ENCODE measurements at regions not wholly inside any gene's neighbourhood (a gene's known extent, or its start where the extent isn't known, plus 50 kb on each side); places are given as distances from the start of the nearest gene placed in this dataset.

- DNase-seq (ENCODE audit: low spot score), result no peak
- TF ChIP-seq, protein P1, sequence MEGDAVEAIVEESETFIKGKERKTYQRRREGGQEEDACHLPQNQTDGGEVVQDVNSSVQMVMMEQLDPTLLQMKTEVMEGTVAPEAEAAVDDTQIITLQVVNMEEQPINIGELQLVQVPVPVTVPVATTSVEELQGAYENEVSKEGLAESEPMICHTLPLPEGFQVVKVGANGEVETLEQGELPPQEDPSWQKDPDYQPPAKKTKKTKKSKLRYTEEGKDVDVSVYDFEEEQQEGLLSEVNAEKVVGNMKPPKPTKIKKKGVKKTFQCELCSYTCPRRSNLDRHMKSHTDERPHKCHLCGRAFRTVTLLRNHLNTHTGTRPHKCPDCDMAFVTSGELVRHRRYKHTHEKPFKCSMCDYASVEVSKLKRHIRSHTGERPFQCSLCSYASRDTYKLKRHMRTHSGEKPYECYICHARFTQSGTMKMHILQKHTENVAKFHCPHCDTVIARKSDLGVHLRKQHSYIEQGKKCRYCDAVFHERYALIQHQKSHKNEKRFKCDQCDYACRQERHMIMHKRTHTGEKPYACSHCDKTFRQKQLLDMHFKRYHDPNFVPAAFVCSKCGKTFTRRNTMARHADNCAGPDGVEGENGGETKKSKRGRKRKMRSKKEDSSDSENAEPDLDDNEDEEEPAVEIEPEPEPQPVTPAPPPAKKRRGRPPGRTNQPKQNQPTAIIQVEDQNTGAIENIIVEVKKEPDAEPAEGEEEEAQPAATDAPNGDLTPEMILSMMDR (IDR thresholded peaks at IDR 0.05; ENCODE audit: unreplicated experiment), result no peak
These were observed 64.2 kb upstream of the OLFM1 start for GRCh38 chr9:135023088-135023785.

GRCh38 chr9:135023786-135024405 is 63.6 kb upstream of the OLFM1 start:
- H3K4me3 Mint-ChIP-seq (ENCODE audit: unreplicated experiment), result no peak overlapping the region
- H3K27me3 Mint-ChIP-seq (ENCODE audit: unreplicated experiment), result peaks cover 4% of the 10 kb centered on the region
- no peak overlapping the region for H3K27ac Mint-ChIP-seq (ENCODE audit: unreplicated experiment)
- TF ChIP-seq, protein P1 (IDR thresholded peaks at IDR 0.05; ENCODE audit: unreplicated experiment), result no peak
- H3K4me1 Mint-ChIP-seq (ENCODE audit: unreplicated experiment), result no peaks in the 10 kb centered on the region
- H3K9me3 Mint-ChIP-seq (ENCODE audit: unreplicated experiment), result no peaks in the 10 kb centered on the region
- H3K36me3 Mint-ChIP-seq (ENCODE audit: low read depth, unreplicated experiment), result no peaks in the 10 kb centered on the region
- DNase-seq (ENCODE audit: low spot score), result no peak

More at GRCh38 chr9:135023088-135023785, 64.2 kb upstream of the OLFM1 start:
- Mint-ChIP-seq H3K4me3 (ENCODE audit: unreplicated experiment) (no peak overlapping the region), H3K27me3 (ENCODE audit: unreplicated experiment) (peaks cover 4% of the 10 kb centered on the region), H3K9me3 (ENCODE audit: unreplicated experiment) (no peaks in the 10 kb centered on the region), H3K36me3 (ENCODE audit: low read depth, unreplicated experiment) (no peaks in the 10 kb centered on the region), H3K27ac (ENCODE audit: unreplicated experiment) (no peak overlapping the region), H3K4me1 (ENCODE audit: unreplicated experiment) (no peaks in the 10 kb centered on the region)

DNA sequence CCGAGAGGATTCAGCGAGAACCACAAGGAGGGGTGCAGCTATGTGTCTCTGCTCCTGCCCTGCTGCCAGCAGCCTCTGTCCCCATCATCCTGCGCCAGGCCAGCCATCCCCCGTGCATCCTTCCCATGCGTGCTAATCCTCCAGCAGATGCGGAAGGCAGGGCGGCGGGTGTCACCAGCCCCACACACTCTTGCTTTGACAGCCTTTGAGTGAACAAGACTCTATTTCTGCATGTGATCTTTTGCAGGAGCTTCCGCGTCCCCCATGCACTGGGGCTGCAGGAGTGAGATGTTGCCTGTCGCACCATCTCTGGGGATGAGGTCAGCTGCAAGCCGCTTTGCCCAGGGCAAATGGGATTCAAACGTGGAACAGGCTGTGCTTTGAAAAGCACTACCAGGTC is 58.0 kb upstream of the OLFM1 start:
- DNase-seq (ENCODE audit: low spot score), result no peak
- no peaks in the 10 kb centered on the region for H3K36me3 Mint-ChIP-seq (ENCODE audit: low read depth, unreplicated experiment)
- H3K4me3 Mint-ChIP-seq (ENCODE audit: unreplicated experiment), result no peak overlapping the region
- no peaks in the 10 kb centered on the region for H3K9me3 Mint-ChIP-seq (ENCODE audit: unreplicated experiment)
- no peaks in the 10 kb centered on the region for H3K4me1 Mint-ChIP-seq (ENCODE audit: unreplicated experiment)
- no peak overlapping the region for H3K27ac Mint-ChIP-seq (ENCODE audit: unreplicated experiment)
- TF ChIP-seq, protein P1 (IDR thresholded peaks at IDR 0.05; ENCODE audit: unreplicated experiment), result no peak
- peaks cover 3% of the 10 kb centered on the region for H3K27me3 Mint-ChIP-seq (ENCODE audit: unreplicated experiment)

- no peaks in the 10 kb centered on the region for H3K9me3 Mint-ChIP-seq (ENCODE audit: unreplicated experiment)
- TF ChIP-seq, protein P1 (IDR thresholded peaks at IDR 0.05; ENCODE audit: unreplicated experiment), result no peak
- DNase-seq (ENCODE audit: low spot score), result no peak
- no peaks in the 10 kb centered on the region for H3K36me3 Mint-ChIP-seq (ENCODE audit: low read depth, unreplicated experiment)
- no peak overlapping the region for H3K4me3 Mint-ChIP-seq (ENCODE audit: unreplicated experiment)
- H3K27me3 Mint-ChIP-seq (ENCODE audit: unreplicated experiment), result peaks cover 3% of the 10 kb centered on the region
- H3K4me1 Mint-ChIP-seq (ENCODE audit: unreplicated experiment), result no peaks in the 10 kb centered on the region
- H3K27ac Mint-ChIP-seq (ENCODE audit: unreplicated experiment), result no peak overlapping the region
These were observed 57.5 kb upstream of the OLFM1 start for GRCh38 chr9:135029871-135030565.

Data from endothelial cell (in vitro differentiated cells).